Epithelial cell of esophagus (primary cell): ENCODE measurements at regions not wholly inside any gene's neighbourhood (a gene's known extent, or its start where the extent isn't known, plus 50 kb on each side); places are given as distances from the start of the nearest gene placed in this dataset.

ENCODE experiments used
- DNase-seq: peaks from one replicate; pipeline ENCODE4 v3.0.0; 2010; ENCODE audit warnings: low read depth
- H3K4me3 ChIP-seq: 2 replicates; pipeline ENCODE4 v1.5.1; 2011; ENCODE audit warnings: mild to moderate bottlenecking, low read length, control low read depth
- CTCF ChIP-seq: IDR thresholded peaks from 2 replicates; pipeline ENCODE4 v1.5.1; 2011; ENCODE audit warnings: low read depth, mild to moderate bottlenecking, low read length, control low read depth, inconsistent platforms; ENCODE audit not compliant: insufficient read depth; ENCODE audit errors: missing control alignments

- no peak for TF ChIP-seq CTCF
- no peak for DNase-seq
- no peak overlapping the region for H3K4me3 ChIP-seq
These were observed 254.1 kb upstream of the FBXL7 start for GRCh38 chr5:15245913-15246312.

GRCh38 chr5:15243301-15244020, 256.5 kb upstream of the FBXL7 start:
- no peak for TF ChIP-seq CTCF
- H3K4me3 ChIP-seq, result no peak overlapping the region
- no peak for DNase-seq

GRCh38 chr5:15241216-15241821, 258.7 kb upstream of the FBXL7 start:
- H3K4me3 ChIP-seq, result no peak overlapping the region

GRCh38 chr5:15238006-15238405, 262.0 kb upstream of the FBXL7 start:
- no peak for DNase-seq
- TF ChIP-seq CTCF, result no peak
- no peak overlapping the region for H3K4me3 ChIP-seq

More at GRCh38 chr5:15241216-15241821, 258.7 kb upstream of the FBXL7 start:
- no peak for TF ChIP-seq CTCF
- DNase-seq, result peak; percentile 41

GRCh38 chr5:15236911-15237508, 263.0 kb upstream of the FBXL7 start:
- no peak for TF ChIP-seq CTCF
- DNase-seq, result no peak
- no peak overlapping the region for H3K4me3 ChIP-seq

GRCh38 chr5:15234911-15235310, 265.1 kb upstream of the FBXL7 start:
- DNase-seq, result no peak
- no peak for TF ChIP-seq CTCF
- no peak overlapping the region for H3K4me3 ChIP-seq

GRCh38 chr5:15234366-15234765, 265.6 kb upstream of the FBXL7 start:
- no peak for TF ChIP-seq CTCF
- no peak overlapping the region for H3K4me3 ChIP-seq
- no peak for DNase-seq
